ENCODE measurements at regions not wholly inside any gene's neighbourhood (a gene's known extent, or its start where the extent isn't known, plus 50 kb on each side); places are given as distances from the start of the nearest gene placed in this dataset.
"Not testable (repeated sequence)": the region's sequence is repeated elsewhere in the genome, so short reads cannot be mapped to it uniquely, and the experiment has no call there.

DNA sequence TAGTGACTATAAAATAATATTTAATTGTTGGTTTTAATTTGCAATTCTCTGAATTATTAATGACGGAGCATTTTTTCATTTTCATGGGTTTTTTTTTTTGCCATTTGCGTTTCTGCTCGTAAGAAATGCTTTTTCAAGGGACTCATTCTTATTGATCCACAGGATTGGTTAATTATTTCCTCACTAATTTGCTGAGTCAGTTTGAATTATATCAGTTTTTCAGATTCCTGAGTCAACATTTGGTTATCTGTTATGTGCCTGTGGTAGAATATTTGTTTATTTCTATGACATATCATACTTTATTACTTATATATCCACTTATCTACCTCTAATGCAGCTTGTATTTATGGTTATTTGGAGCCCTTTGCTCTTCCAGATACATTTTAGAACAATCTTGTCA is 257.0 kb upstream of the BTBD3 start:
- no peak for DNase-seq

DNA sequence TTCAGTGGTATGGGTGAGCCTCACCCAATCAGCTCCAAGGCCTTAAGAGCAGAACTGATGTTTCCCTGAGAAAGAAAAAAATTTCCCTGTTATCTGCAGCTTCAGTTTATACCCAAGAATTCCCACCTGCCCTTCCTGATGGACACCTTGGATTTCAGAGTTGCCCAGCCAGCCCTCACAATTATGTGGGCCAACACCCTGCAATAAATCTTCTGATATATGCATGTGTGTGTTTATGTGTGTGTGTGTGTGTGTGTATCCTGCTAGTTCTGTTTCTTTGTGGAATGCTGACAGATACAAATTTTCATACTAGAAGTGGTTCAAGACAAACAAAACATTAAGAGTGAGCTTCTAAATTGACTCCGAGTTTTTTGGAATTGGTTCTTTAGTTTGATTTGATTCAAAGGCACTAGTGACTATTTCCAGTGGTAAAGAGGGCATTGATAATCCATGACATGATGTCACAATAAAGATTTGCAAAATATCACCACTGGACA is 246.6 kb upstream of the BTBD3 start:
- DNase-seq, result no peak

DNA sequence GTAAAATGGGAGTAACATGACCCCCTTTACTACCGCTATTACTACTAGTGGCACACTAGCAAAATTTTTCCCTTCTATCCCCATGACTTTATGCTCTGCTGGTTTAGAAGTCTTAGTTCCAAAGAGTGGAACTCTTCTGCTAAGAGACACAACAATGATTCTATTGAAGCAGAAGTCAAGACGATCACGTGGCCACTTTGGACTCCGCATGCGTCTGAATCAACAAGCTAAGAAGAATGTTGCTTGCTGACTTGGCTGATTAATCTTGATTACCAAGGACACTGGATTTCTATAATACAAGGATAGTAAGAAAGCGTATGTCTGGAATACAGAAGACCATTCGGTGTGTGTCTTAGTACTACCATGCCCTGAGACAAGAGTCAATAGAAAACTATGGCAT is 244.7 kb upstream of the BTBD3 start:
- no peak for DNase-seq

DNA sequence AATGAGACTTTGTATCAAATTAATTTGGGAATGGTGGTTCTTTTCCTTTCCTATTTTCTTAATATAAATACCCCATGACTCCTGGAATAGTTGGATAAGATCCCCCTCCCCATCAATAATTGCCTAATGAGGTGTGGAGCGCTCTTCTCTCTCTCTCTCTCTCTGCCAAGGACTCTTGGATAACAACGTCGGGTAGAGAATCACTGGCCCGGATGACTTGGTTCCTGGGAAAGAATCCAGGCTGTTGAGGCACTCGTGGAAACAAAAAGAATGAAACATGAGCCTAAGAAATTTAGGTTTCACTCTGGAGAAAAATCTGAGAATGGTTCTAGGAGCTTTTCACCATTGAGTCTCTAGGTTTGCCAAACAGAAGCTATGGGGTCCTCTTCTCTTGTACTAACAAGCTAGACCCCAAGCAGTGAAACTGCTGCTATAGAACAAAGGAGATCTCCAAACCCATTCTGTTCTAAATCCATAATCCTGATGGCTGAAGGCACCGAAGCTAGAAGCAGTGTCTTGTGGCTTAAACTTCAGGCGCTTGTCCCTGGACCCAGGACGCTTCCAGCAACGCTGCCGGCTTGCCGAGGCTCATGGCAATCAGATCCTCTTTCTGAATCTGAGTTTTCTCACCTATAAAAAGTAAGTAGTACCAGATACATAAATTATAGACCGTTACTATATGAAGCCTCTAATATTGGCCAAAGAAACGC is 241.6 kb upstream of the BTBD3 start:
- no peak for DNase-seq

DNA sequence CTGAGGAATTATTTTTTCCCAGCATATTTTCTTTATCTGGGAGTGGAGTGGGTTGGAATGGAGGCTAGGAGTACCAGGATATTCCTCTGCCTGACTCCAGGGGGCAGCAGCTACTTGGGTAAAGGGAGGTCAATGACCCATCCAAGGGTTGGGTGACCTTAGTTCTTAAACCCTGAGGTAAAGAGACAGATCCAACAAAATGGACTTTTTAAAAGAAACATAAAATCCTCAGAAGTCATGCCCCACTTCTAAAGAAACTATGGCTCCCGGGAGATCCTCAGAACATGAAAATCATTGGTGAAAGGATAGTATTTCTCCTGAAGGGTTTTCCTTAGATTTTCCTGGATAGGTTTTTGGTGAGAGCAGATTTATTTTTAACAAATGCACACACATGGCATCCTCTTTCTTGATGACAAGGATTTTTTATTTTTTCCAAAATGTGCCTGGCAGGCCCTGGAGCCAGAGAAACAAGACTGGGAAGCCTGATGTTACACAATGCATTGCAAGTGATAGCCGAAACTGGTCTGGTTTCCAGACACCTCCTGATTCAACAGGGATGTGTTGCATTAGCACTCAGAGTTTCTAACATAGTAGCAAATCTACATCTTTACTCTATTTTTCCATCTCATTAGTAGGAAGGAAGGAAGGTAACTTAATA is 240.9 kb upstream of the BTBD3 start:
- peak; percentile 5 for DNase-seq

DNA sequence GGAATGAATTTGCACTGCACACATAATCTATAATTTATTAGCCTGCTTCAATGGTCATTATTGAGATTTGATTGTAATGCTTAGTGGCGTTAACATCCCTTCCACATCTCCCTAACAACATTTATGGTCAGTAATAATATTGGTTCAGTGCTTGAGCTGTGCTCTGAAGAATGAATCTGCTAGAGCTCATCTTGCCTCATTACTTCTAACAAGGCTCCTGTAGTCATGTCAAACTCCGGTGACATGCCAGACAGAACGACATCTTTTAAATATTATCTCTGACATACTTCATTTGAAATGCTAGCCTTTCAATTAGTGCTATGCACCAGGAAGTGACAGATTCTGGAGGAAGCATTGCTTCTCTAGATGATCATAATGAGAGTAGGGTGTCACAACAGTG is 240.3 kb upstream of the BTBD3 start:
- DNase-seq, result no peak

GRCh38 chr20:11677836-11678235 is 239.9 kb upstream of the BTBD3 start:
- no peak for DNase-seq

GRCh38 chr20:11682285-11682684 is 235.4 kb upstream of the BTBD3 start:
- DNase-seq, result no peak

DNA sequence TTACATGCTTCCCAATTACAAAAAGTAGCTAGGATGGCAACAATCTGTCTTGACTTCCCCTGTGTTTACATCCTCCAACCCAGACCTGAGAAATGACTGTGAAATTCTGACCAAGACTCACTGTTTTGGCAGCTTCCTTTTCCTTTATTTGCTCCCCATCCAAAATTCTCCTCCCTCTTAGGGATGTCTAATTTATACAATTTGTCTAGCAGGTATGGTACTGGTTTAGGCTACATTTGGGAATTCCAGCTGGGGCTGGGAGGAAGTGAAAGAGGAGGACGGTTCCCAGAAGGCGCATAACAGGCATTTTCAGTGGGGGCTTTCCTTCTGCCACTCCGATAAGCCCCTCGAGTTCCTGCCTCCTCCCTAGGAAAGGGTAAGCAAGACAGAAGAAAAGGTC is 231.5 kb upstream of the BTBD3 start:
- no peak for DNase-seq

DNA sequence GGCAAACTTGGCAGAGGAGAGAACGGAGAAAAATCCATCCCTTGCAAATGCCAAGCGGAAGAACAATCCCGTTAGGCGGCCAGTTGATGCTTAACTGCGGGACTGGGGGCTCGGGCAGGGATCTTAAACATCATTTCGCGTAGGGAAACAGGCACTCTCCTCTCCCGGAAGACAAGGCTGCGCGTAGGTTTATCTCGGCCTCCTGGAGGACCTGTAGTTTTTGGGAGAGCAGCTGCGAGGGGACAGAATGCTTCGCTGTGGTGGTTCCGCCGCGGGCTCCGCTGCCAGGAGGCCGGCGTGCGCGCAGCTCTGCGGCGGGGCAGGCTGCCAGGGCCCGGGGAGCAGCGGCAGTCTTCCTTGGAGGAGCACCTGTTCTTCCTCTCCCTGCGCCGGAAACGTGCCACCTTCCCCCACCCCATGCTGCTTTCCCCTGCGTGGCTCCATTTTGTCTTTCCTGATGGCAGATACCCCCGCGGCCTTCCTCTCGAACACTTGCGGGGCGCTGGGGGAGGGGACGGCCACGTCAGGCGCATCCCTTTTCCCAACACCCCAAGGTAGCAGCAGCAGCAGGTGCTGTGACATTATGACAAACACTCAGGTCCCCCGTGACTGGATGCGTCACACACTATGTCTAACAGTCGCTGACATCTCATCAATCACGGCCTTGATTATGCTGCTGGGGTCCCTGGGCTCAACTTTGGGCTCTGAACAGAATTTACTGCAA is 230.7 kb upstream of the BTBD3 start:
- no peak for DNase-seq

- no peak for DNase-seq
Measured at GRCh38 chr20:11687546-11688292, 230.0 kb upstream of the BTBD3 start.

- DNase-seq, result no peak
Measured at GRCh38 chr20:11689262-11689661, 228.4 kb upstream of the BTBD3 start.

DNA sequence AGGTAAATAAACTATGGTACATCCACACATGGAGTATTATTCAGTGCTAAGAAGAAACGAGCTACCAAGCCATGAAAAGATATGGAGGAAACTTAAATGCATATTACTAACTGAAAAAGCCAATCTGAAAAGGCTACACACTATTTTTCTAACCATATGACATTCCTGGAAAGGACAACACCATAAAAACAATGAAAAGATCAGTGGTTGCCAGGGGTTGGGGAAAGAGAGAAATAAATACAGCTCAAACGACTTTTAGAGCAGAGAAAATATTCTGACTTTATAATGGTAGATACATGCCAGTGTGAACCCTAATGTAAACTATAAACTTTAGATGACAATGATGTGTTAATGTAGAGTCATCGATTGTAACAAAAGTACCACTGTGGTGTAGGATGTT is 225.9 kb upstream of the BTBD3 start:
- DNase-seq, result no peak

DNA sequence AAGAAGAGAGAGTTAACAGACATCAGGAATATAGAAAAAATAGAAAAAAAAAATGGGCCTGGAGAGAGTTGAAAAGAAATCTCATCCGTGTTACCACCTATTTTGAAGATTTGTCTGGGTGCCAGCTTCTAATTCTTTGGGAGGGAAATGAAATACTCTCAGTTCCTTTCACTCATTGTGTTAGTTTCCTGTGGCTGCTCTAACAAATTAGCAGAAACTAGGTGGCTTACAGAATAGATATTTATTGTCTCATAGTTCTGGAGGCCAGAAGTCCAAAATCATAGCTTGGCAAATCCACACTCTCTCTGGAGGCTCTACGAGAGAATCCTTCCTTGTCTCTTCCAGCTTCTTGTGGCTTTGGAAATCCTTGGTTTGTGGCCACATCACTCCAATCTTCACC is 225.1 kb upstream of the BTBD3 start:
- no peak for DNase-seq

- DNase-seq, result no peak
Measured at GRCh38 chr20:11694467-11694866, 223.2 kb upstream of the BTBD3 start.

DNA sequence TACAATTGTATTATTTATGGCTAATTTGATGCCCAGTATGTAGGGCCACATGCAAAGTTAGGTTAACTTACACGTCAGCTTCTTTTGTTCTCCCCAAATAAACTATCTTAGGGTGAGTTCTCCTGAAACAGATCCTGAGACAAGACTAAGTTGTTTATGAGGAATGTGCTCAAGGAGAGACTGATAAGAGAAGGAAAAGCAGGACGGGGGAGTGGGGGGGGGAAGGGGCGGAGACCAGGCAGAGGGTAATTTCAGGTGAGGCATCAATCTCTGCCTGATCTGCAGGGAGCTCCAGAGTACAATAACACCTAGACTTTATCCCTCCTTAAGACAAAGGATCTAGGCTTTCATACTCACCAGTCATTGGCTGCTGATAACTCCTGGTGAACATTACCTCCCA is 220.6 kb upstream of the BTBD3 start:
- DNase-seq, result no peak

DNA sequence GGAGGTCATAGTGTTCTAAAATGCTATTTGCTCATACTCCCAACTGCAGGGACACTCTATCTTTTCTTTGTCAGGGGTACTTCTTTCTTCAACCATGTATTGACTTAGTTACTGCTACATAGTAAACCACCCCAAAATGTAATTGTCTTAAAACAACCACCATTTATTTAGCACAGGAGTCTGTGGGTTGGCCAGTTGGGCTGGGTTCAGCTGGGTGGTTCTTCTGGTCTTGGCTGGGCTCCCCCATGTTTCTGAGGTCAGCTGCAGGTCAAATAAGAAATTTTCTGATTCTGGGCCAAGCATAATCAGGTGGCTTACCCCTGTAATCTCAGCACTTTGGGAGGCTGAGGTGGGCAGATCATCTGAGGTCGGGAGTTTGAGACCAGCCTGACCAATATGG is 220.0 kb upstream of the BTBD3 start:
- DNase-seq, result no peak

DNA sequence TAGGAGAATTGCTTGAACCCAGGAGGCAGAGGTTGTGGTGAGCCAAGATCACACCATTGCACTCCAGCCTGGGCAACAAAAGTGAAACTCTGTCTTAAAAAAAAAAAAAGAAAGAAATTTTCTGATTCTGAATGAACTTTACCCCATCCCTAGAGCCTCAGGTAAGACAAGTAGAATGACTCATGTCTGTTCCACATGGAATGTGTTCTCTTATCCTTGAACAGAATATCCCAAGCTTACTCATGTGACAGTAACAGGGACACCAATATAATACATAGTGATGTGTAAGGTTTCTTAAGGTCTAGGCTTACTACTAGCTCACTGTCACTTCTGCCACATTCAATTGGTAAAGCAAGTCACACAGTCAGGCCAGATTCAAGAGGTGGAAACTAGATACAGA is 219.6 kb upstream of the BTBD3 start:
- no peak for DNase-seq

DNA sequence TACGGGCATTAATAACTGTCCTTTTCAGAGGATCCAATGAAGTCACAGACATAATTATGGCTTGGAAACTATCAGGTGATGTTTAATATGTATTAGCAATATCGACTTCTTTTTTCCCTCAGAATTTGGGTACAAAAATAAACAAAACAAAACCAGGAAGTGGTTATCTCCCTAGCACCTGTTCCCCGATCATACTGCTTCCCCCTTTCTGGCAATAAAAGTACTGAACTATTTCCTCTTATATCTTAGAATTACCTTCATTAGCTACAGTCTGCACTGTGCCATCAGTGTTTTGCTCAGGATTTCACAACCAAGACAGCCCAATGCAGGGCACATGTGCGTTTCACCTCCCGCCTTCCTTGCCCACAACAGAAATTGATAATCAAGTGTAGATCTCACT is 216.9 kb upstream of the BTBD3 start:
- no peak for DNase-seq

DNA sequence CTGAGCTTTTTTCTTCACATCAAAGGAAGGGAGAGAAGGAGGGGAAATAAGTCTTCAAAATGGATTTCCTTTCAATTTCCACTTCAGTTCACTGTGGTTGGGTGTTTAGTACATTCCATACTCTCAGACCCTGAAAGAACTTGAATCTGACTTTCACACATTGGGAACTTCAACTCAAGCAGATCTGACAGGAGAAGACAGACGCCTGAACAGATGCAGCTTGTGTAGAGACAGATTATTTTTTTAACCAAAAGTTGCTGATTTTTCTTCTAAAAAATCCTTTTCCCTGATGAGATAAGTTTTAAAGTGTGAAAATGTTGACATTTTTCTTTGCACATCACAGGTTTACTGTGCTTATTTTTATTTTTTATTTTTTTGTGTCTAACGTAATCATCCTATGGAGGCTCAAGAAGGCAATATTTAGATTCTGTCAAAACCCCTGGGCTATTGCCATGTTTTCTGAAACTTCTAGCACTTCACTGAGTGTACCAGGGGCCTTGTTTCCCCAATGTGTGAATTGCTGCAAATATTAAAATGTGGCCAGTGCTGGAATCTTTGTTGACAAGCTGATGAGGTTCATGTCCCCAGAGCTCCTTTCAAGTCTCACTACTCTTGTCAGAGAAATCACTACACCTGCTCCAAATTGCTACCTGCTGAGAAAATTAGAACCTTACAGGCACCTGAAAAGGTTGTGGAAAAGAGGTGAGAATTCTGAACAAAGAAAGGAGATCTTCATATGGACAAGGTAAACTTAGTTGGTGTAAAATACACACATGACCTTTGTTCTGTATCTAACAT is 214.8 kb upstream of the BTBD3 start:
- DNase-seq, result no peak

GRCh38 chr20:11705512-11705911 is 212.2 kb upstream of the BTBD3 start:
- no peak for DNase-seq

DNA sequence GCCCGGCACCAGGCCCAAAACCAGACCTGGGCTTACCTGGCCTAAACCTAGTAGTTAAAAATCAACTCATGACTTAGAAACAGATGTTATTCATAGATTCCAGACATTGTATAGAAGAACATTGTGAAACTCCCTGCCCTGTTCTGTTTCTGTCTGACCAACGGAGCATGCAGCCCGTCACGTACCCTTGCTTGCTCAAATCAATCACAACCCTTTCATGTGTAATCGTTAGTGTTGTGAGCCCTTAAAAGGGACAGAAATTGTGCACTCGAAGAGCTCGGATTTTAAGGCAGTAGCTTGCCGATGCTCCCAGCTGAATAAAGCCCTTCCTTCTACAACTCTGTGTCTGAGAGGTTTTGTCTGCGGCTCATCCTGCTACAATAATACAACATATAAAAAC is 209.5 kb upstream of the BTBD3 start:
- not testable (repeated sequence) for DNase-seq

GRCh38 chr20:11711214-11711613 is 206.5 kb upstream of the BTBD3 start:
- DNase-seq, result no peak
